IMR-90 (cell line): ENCODE measurements at regions not wholly inside any gene's neighbourhood (a gene's known extent, or its start where the extent isn't known, plus 50 kb on each side); places are given as distances from the start of the nearest gene placed in this dataset.

Experiments
- ATAC-seq: fragments of 200-7000 bp; cut with Tn5 transposase; 2 replicates; pipeline ENCODE4 v1.9.1; 2020; ENCODE audit warnings: low read depth, mild to moderate bottlenecking, moderate library complexity
- BruUV-seq: library from RNA; stranded (reverse); fragments of 400-500 nt; replicated peaks from 2 replicates; lab custom pipeline; 2021; lab: Mats Ljungman, UMichigan
- CTCF ChIA-PET: fragments of 300-600 bp; formaldehyde crosslinking; extraction: SDS; loops from one replicate; lab custom pipeline; 2021; ENCODE audit warnings: antibody characterized with exemption; lab: Yijun Ruan, JAX
- POLR2A ChIA-PET: fragments of 300-600 bp; sonication (Branson Sonifier 250); formaldehyde crosslinking; loops from one replicate; lab custom pipeline; 2022; ENCODE audit warnings: antibody characterized with exemption; ENCODE audit not compliant: unreplicated experiment; lab: Charles Lee
- DNase-seq: peaks from one replicate; pipeline ENCODE4 v3.0.0; 2013
- H2AFZ ChIP-seq: replicated peaks from 2 replicates; pipeline ENCODE3; 2013; ENCODE audit warnings: low read length, mild to moderate bottlenecking; ENCODE audit not compliant: poor library complexity
- H2AK5ac ChIP-seq: 2 replicates; pipeline ENCODE4 v1.6.1; 2013; ENCODE audit warnings: low read depth, low read length, inconsistent platforms
- H2AK9ac ChIP-seq: replicated peaks from 2 replicates; pipeline ENCODE3; 2013; ENCODE audit warnings: mild to moderate bottlenecking, low read depth, low read length, moderate library complexity; ENCODE audit not compliant: poor library complexity
- H2BK120ac ChIP-seq: 2 replicates; pipeline ENCODE4 v1.6.1; 2013; ENCODE audit warnings: low read depth, low read length, inconsistent platforms
- H2BK15ac ChIP-seq: 3 replicates; pipeline ENCODE4 v1.6.1; 2013; ENCODE audit warnings: low read depth, low read length, inconsistent platforms
- H2BK20ac ChIP-seq: 2 replicates; pipeline ENCODE4 v1.6.1; 2013; ENCODE audit warnings: low read depth, mild to moderate bottlenecking, inconsistent platforms, low read length, moderate library complexity
- H2BK5ac ChIP-seq: 2 replicates; pipeline ENCODE4 v1.6.1; 2013; ENCODE audit warnings: mild to moderate bottlenecking, low read depth, low read length, inconsistent platforms; ENCODE audit not compliant: poor library complexity, severe bottlenecking
- H3K14ac ChIP-seq: replicated peaks from 2 replicates; pipeline ENCODE4 v1.6.1; 2013; ENCODE audit warnings: low read depth, low read length, inconsistent platforms
- H3K18ac ChIP-seq: 2 replicates; pipeline ENCODE4 v1.6.1; 2013; ENCODE audit warnings: low read depth, low read length, control low read depth
- H3K23ac ChIP-seq: 2 replicates; pipeline ENCODE4 v1.6.1; 2013; ENCODE audit warnings: low read depth, low read length, inconsistent platforms
- H3K27ac ChIP-seq: 2 replicates; pipeline ENCODE4 v1.5.1; 2013; ENCODE audit warnings: mild to moderate bottlenecking, control low read depth, low read length; ENCODE audit not compliant: insufficient read depth
- H3K27me3 ChIP-seq: 2 replicates; pipeline ENCODE4 v1.6.1; 2013; ENCODE audit warnings: low read length; ENCODE audit not compliant: control insufficient read depth, insufficient read depth
- H3K36me3 ChIP-seq: 2 replicates; pipeline ENCODE4 v1.6.1; 2013; ENCODE audit warnings: low read length, mixed read lengths; ENCODE audit not compliant: control insufficient read depth, insufficient read depth
- H3K4ac ChIP-seq: 2 replicates; pipeline ENCODE4 v1.6.1; 2013; ENCODE audit warnings: low read depth, low read length, inconsistent platforms
- H3K4me1 ChIP-seq: 2 replicates; pipeline ENCODE4 v1.6.1; 2013; ENCODE audit warnings: low read length, mixed read lengths; ENCODE audit not compliant: control insufficient read depth, insufficient read depth
- H3K4me2 ChIP-seq: 2 replicates; pipeline ENCODE4 v1.6.1; 2013; ENCODE audit warnings: low read depth, mild to moderate bottlenecking, control low read depth, low read length, moderate library complexity
- H3K4me3 ChIP-seq: 2 replicates; pipeline ENCODE4 v1.5.1; 2013; ENCODE audit warnings: low read depth, mild to moderate bottlenecking, control low read depth, low read length, moderate library complexity; ENCODE audit not compliant: insufficient read depth
- H3K56ac ChIP-seq: 2 replicates; pipeline ENCODE4 v1.6.1; 2013; ENCODE audit warnings: low read length, inconsistent platforms; ENCODE audit not compliant: insufficient read depth; ENCODE audit errors: extremely low read depth
- H3K79me1 ChIP-seq, 2 experiments: 2 replicates each; pipeline ENCODE4 v1.6.1; 2013; ENCODE audit warnings: low read length in 2 of 2, inconsistent platforms in 1 of 2, low read depth in 1 of 2
- H3K9ac ChIP-seq: 2 replicates; pipeline ENCODE4 v1.6.1; 2013; ENCODE audit warnings: low read depth, low read length, control low read depth
- H3K9me1 ChIP-seq: 2 replicates; pipeline ENCODE4 v1.6.1; 2013; ENCODE audit warnings: low read length, inconsistent platforms; ENCODE audit not compliant: insufficient read depth
- H3K9me3 ChIP-seq: 2 replicates; pipeline ENCODE4 v1.6.1; 2013; ENCODE audit warnings: low read length; ENCODE audit not compliant: control insufficient read depth, insufficient read depth
- H4K20me1 ChIP-seq: 2 replicates; pipeline ENCODE4 v1.6.1; 2013; ENCODE audit warnings: low read length, inconsistent platforms; ENCODE audit not compliant: insufficient read depth
- H4K5ac ChIP-seq: 2 replicates; pipeline ENCODE4 v1.6.1; 2013; ENCODE audit warnings: mild to moderate bottlenecking, low read depth, low read length, control low read depth
- H4K8ac ChIP-seq, 2 experiments: 2 replicates each; pipeline ENCODE4 v1.6.1; 2013; ENCODE audit warnings: low read depth in 2 of 2, low read length in 2 of 2, control low read depth in 1 of 2, inconsistent platforms in 1 of 2
- H4K91ac ChIP-seq: 2 replicates; pipeline ENCODE4 v1.6.1; 2013; ENCODE audit warnings: low read depth, low read length, inconsistent platforms; ENCODE audit not compliant: insufficient read depth
- CEBPB ChIP-seq: IDR thresholded peaks from 2 replicates; pipeline ENCODE4 v1.6.1; 2012; ENCODE audit warnings: low read depth, low read length, improper control_type of control experiment
- FOS ChIP-seq: fragments of 150-350 bp; IDR thresholded peaks from 2 replicates; pipeline ENCODE4 v1.6.1; 2016; ENCODE audit warnings: low read depth, low read length
- MAZ ChIP-seq: IDR thresholded peaks from 2 replicates; pipeline ENCODE4 v1.6.1; 2012; ENCODE audit warnings: low read depth, mild to moderate bottlenecking, low read length, improper control_type of control experiment, moderate library complexity, borderline replicate concordance
- MXI1 ChIP-seq: IDR thresholded peaks from 2 replicates; pipeline ENCODE4 v1.6.1; 2012; ENCODE audit warnings: low read depth, mild to moderate bottlenecking, low read length, moderate library complexity, borderline replicate concordance
- WGBS, 2 experiments: methylation state at CpG; one replicate each; pipeline versions ENCODE4 v1.1.5 to v1.1.7; 2013; ENCODE audit warnings: missing lambda C conversion rate in 2 of 2; ENCODE audit not compliant: insufficient read length in 1 of 2; ENCODE audit errors: extremely low coverage in 2 of 2; 5-methylcytosine and 5-hydroxymethylcytosine counted together
- dilution Hi-C: fragments of 300-500 bp; cut with HindIII; formaldehyde crosslinking; loops from one replicate; pipeline ENCODE4 v1.14.3; 2018; ENCODE audit warnings: low sequenced_read_pairs; ENCODE audit not compliant: unreplicated experiment
- in situ Hi-C: fragments of 300-500 bp; cut with MboI; formaldehyde crosslinking; loops from 3 replicates; pipeline ENCODE4 v1.14.3; 2019; ENCODE audit warnings: low sequenced_read_pairs, inconsistent platforms, mixed read lengths
- intact Hi-C: fragments of 100-400 bp; cut with micrococcal nuclease; formaldehyde crosslinking; loops from 2 replicates; pipeline ENCODE4 v1.10.0; 2022

DNA sequence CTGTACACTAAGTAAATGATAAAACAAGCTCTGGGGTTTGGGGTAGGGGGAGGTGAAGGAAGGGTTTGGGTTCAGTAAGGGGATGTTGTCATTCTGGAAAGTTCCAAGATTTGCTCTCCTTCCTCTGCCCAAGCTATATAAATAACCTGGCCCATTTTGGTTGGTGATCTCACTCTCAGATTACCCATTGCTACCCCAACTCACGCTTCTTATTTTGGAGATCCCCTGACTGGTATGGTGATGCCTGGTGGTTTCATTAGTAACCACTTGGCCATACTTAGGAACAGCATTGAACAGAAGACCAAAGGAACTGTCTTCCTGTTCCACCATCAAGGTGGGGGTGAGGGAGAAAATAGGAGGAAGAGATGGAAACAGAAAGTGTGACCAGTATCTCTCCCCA, 259.6 kb upstream of the TBX3 start:
- Histone ChIP-seq H2AK5ac (no peak overlapping the region), H2BK120ac (no peak overlapping the region), H3K4me3 (no peak overlapping the region), H3K79me1 (no peaks in the 10 kb centered on the region), H3K9me3 (no peaks in the 10 kb centered on the region; the same call in 1 of the 2 replicates), H4K5ac (no peak overlapping the region), H4K91ac (no peak overlapping the region), H2BK20ac (no peak overlapping the region), H3K18ac (no peak overlapping the region), H2AK9ac (no peak overlapping the region), H3K27ac (no peak overlapping the region), H4K20me1 (no peaks in the 10 kb centered on the region), H2AFZ (no peak overlapping the region), H2BK15ac (no peak overlapping the region), H3K14ac (no peak overlapping the region), H3K4me1 (no peaks in the 10 kb centered on the region), H3K27me3 (no peaks in the 10 kb centered on the region), H3K4me2 (no peak overlapping the region), H3K56ac (no peak overlapping the region), H3K23ac (no peak overlapping the region), H3K9me1 (peaks cover 3% of the 10 kb centered on the region), H2BK5ac (no peak overlapping the region), H3K36me3 (no peaks in the 10 kb centered on the region), H3K9ac (no peak overlapping the region), H4K8ac (no peak overlapping the region), H3K4ac (no peak overlapping the region)
- DNase-seq (no peak), ATAC-seq (no peak)
- intact Hi-C loops = no loop called here
- dilution Hi-C loops = no loop called here
- in situ Hi-C loops = no loop called here
- WGBS, 2 experiments = no CpG with 5 or more reads among the region's 1 CpG
- ChIA-PET CTCF (no interaction called here), POLR2A (no interaction called here)
- no TSS peak for BruUV-seq
- TF ChIP-seq FOS = no peak
- no peak for TF ChIP-seq MXI1
- TF ChIP-seq CEBPB = no peak
- no peak for TF ChIP-seq MAZ
